ENCODE measurements at regions not wholly inside any gene's neighbourhood (a gene's known extent, or its start where the extent isn't known, plus 50 kb on each side); places are given as distances from the start of the nearest gene placed in this dataset.

DNA sequence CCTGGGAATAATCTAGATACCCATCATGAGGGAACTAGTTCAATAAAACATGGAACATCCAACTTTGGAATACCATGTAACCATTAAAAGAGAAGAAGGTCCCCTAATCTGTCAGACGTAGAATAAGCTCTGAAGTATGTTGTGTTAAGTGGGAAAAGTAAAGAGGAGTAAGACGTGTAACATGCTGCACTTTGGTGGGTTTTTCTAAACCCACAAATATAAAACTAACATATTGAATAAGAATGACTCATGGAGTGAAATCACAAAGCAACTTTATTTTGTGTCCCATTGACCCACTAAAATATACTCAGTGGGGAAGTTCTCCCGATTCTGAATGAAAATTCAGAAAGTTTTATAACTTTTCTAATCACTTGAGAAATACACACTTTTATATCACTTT lies 67.9 kb upstream of the PIK3R1 start:
- no peaks in the 10 kb centered on the region for H3K9me3 ChIP-seq (ENCODE audit: control insufficient read depth in 2 of 3, insufficient read depth in 1 of 3, low read length in 3 of 3)
- DNase-seq (no peak), FAIRE-seq (no peak)
- no peaks in the 10 kb centered on the region for H3K36me3 ChIP-seq (ENCODE audit: control insufficient read depth in 2 of 3, insufficient read depth in 3 of 3, low read length in 3 of 3)
- no peak overlapping the region for H3K4me3 ChIP-seq (ENCODE audit: low read length in 3 of 3)
- no peaks in the 10 kb centered on the region for H3K27me3 ChIP-seq (ENCODE audit: control insufficient read depth, insufficient read depth, low read length)
- H3K27ac ChIP-seq (ENCODE audit: low read depth in 2 of 2, low read length in 2 of 2): no peak overlapping the region
- H3K4me1 ChIP-seq (ENCODE audit: control insufficient read depth in 2 of 3, insufficient read depth in 2 of 3, low read depth in 1 of 3, low read length in 3 of 3): no peaks in the 10 kb centered on the region
- H3K9ac ChIP-seq (ENCODE audit: low read length in 3 of 3): no peak overlapping the region
- intact Hi-C loops (cut with DNase I): no loop called here
- TF ChIP-seq, protein P1, sequence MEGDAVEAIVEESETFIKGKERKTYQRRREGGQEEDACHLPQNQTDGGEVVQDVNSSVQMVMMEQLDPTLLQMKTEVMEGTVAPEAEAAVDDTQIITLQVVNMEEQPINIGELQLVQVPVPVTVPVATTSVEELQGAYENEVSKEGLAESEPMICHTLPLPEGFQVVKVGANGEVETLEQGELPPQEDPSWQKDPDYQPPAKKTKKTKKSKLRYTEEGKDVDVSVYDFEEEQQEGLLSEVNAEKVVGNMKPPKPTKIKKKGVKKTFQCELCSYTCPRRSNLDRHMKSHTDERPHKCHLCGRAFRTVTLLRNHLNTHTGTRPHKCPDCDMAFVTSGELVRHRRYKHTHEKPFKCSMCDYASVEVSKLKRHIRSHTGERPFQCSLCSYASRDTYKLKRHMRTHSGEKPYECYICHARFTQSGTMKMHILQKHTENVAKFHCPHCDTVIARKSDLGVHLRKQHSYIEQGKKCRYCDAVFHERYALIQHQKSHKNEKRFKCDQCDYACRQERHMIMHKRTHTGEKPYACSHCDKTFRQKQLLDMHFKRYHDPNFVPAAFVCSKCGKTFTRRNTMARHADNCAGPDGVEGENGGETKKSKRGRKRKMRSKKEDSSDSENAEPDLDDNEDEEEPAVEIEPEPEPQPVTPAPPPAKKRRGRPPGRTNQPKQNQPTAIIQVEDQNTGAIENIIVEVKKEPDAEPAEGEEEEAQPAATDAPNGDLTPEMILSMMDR (IDR thresholded peaks at IDR 0.05; ENCODE audit: borderline replicate concordance, extremely low read depth, insufficient read depth): no peak

DNA sequence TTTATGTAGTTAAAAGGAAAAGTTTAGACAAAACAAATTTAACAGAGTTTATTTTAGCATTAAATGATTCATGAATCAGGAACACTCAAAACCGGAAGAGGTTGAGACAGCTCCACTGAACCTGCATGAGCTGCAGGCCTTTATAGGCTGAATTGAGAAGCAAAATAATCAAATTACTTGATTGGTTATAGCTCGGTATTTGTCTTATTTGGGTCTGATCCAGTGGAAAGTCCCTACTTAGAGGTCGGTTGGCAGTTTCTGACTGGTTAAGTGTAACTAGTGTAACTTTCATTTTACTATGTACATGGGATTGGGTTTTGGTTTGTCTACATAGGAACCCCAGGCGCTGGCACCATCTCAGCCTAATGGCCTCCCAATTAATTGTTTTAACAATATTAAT lies 74.1 kb upstream of the PIK3R1 start:
- H3K27me3 ChIP-seq (ENCODE audit: control insufficient read depth, insufficient read depth, low read length): no peaks in the 10 kb centered on the region
- no peaks in the 10 kb centered on the region for H3K36me3 ChIP-seq (ENCODE audit: control insufficient read depth in 2 of 3, insufficient read depth in 3 of 3, low read length in 3 of 3)
- no peak for FAIRE-seq

GRCh38 chr5:68140763-68141162 lies 74.8 kb upstream of the PIK3R1 start:
- Histone ChIP-seq H3K27ac (ENCODE audit: low read depth in 2 of 2, low read length in 2 of 2) (no peak overlapping the region), H3K27me3 (ENCODE audit: control insufficient read depth, insufficient read depth, low read length) (no peaks in the 10 kb centered on the region), H3K36me3 (ENCODE audit: control insufficient read depth in 2 of 3, insufficient read depth in 3 of 3, low read length in 3 of 3) (no peaks in the 10 kb centered on the region), H3K4me3 (ENCODE audit: low read length in 3 of 3) (no peak overlapping the region), H3K9me3 (ENCODE audit: control insufficient read depth in 2 of 3, insufficient read depth in 1 of 3, low read length in 3 of 3) (no peaks in the 10 kb centered on the region), H3K9ac (ENCODE audit: low read length in 3 of 3) (no peak overlapping the region), H3K4me1 (ENCODE audit: control insufficient read depth in 2 of 3, insufficient read depth in 2 of 3, low read depth in 1 of 3, low read length in 3 of 3) (no peaks in the 10 kb centered on the region)
- FAIRE-seq: no peak
- intact Hi-C loops (cut with DNase I): no loop called here
- TF ChIP-seq, protein P1 (IDR thresholded peaks at IDR 0.05; ENCODE audit: borderline replicate concordance, extremely low read depth, insufficient read depth): no peak
- DNase-seq: no peak

More for the DNA sequence above, 74.1 kb upstream of the PIK3R1 start:
- intact Hi-C loops (cut with DNase I): no loop called here
- Histone ChIP-seq H3K9me3 (ENCODE audit: control insufficient read depth in 2 of 3, insufficient read depth in 1 of 3, low read length in 3 of 3) (no peaks in the 10 kb centered on the region), H3K4me3 (ENCODE audit: low read length in 3 of 3) (no peak overlapping the region), H3K4me1 (ENCODE audit: control insufficient read depth in 2 of 3, insufficient read depth in 2 of 3, low read depth in 1 of 3, low read length in 3 of 3) (no peaks in the 10 kb centered on the region), H3K9ac (ENCODE audit: low read length in 3 of 3) (no peak overlapping the region), H3K27ac (ENCODE audit: low read depth in 2 of 2, low read length in 2 of 2) (no peak overlapping the region)
- TF ChIP-seq, protein P1 (IDR thresholded peaks at IDR 0.05; ENCODE audit: borderline replicate concordance, extremely low read depth, insufficient read depth): no peak
- no peak for DNase-seq

Data from kidney (tissue), 13 donors.